HepG2 (cell line): ENCODE measurements at regions not wholly inside any gene's neighbourhood (a gene's known extent, or its start where the extent isn't known, plus 50 kb on each side); places are given as distances from the start of the nearest gene placed in this dataset.

ENCODE experiments used
- ASH2L ChIP-seq: fragments of 300-600, 200-600 bp; sonication (generic); IDR thresholded peaks from 2 replicates; pipeline ENCODE4 v1.7.0; 2017; ENCODE audit warnings: low read depth, mild to moderate bottlenecking, moderate library complexity, mixed read lengths, low read length; ENCODE audit not compliant: insufficient read length
- BCL6 ChIP-seq: IDR thresholded peaks from 2 replicates; pipeline ENCODE4 v1.6.1; 2016; ENCODE audit warnings: missing genetic modification reagents, missing compliant biosample characterization
- BORCS8-MEF2B ChIP-seq: sonication (generic); formaldehyde crosslinking; IDR thresholded peaks from 2 replicates; pipeline ENCODE4 v1.8.0; 2022; ENCODE audit warnings: mild to moderate bottlenecking, missing genetic modification reagents
- HNF4A ChIP-seq: sonication (generic); formaldehyde crosslinking; IDR thresholded peaks from 2 replicates; pipeline ENCODE4 v1.4.0; 2020; ENCODE audit warnings: missing genetic modification reagents
- HOXA3 ChIP-seq: sonication (generic); formaldehyde crosslinking; IDR thresholded peaks from 2 replicates; pipeline ENCODE4 v1.5.0; 2020; ENCODE audit warnings: missing genetic modification reagents
- HOXA9 ChIP-seq: sonication (generic); formaldehyde crosslinking; IDR thresholded peaks from 2 replicates; pipeline ENCODE4 v1.8.1; 2022; ENCODE audit warnings: missing genetic modification reagents, mild to moderate bottlenecking, moderate library complexity, borderline replicate concordance
- JDP2 ChIP-seq: sonication (generic); formaldehyde crosslinking; IDR thresholded peaks from 2 replicates; pipeline ENCODE4 v1.8.1; 2022; ENCODE audit warnings: missing genetic modification reagents, borderline replicate concordance
- NR2F1 ChIP-seq, 2 experiments: fragments of 450-650 bp in 1 of 2; formaldehyde crosslinking in 1 of 2; IDR thresholded peaks; 2 replicates each; pipeline versions ENCODE4 v1.5.0 to v1.6.1; 2016 to 2020; ENCODE audit warnings: mild to moderate bottlenecking in 1 of 2, missing compliant biosample characterization in 1 of 2, missing genetic modification reagents in 1 of 2, moderate library complexity in 1 of 2
- PRDM4 ChIP-seq: sonication (generic); formaldehyde crosslinking; IDR thresholded peaks from 2 replicates; pipeline ENCODE4 v1.9.0; 2021; ENCODE audit warnings: missing genetic modification reagents, borderline replicate concordance
- PTBP1 ChIP-seq: fragments of 200-400 bp; formaldehyde crosslinking; IDR thresholded peaks from 2 replicates; pipeline ENCODE4 v1.6.1; 2018; ENCODE audit warnings: low read length, low read depth; ENCODE audit not compliant: poor library complexity, severe bottlenecking
- RCOR2 ChIP-seq: IDR thresholded peaks from 2 replicates; pipeline ENCODE4 v1.6.1; 2016; ENCODE audit warnings: missing biosample characterization, missing genetic modification reagents
- SNAI1 ChIP-seq: sonication (generic); formaldehyde crosslinking; IDR thresholded peaks from 2 replicates; pipeline ENCODE4 v1.5.0; 2020; ENCODE audit warnings: mild to moderate bottlenecking, missing genetic modification reagents, borderline replicate concordance
- SP4 ChIP-seq: sonication (generic); formaldehyde crosslinking; IDR thresholded peaks from 2 replicates; pipeline ENCODE4 v1.8.1; 2023; ENCODE audit warnings: mild to moderate bottlenecking, missing genetic modification reagents
- TARDBP ChIP-seq: sonication (generic); formaldehyde crosslinking; IDR thresholded peaks from 2 replicates; pipeline ENCODE4 v1.8.0; 2022; ENCODE audit warnings: mild to moderate bottlenecking, missing genetic modification reagents
- ZFP41 ChIP-seq: sonication (generic); formaldehyde crosslinking; IDR thresholded peaks from 2 replicates; pipeline ENCODE4 v1.4.0; 2020; ENCODE audit warnings: mild to moderate bottlenecking, missing genetic modification reagents, borderline replicate concordance
- ZNF343 ChIP-seq: sonication (generic); formaldehyde crosslinking; IDR thresholded peaks from 2 replicates; pipeline ENCODE4 v1.4.0; 2020; ENCODE audit warnings: mild to moderate bottlenecking, missing genetic modification reagents
- ZNF446 ChIP-seq: sonication (generic); formaldehyde crosslinking; IDR thresholded peaks from 2 replicates; pipeline ENCODE4 v1.5.0; 2020; ENCODE audit warnings: mild to moderate bottlenecking, missing genetic modification reagents
- ZNF546 ChIP-seq: sonication (generic); formaldehyde crosslinking; conservative IDR thresholded peaks from 2 replicates; pipeline ENCODE4 v1.8.1; 2023; ENCODE audit warnings: mild to moderate bottlenecking, missing genetic modification reagents
- ZNF605 ChIP-seq: sonication (generic); formaldehyde crosslinking; IDR thresholded peaks from 2 replicates; pipeline ENCODE4 v1.8.0; 2022; ENCODE audit warnings: mild to moderate bottlenecking, missing genetic modification reagents
- ZNF83 ChIP-seq: sonication (generic); formaldehyde crosslinking; IDR thresholded peaks from 2 replicates; pipeline ENCODE4 v1.4.0; 2020; ENCODE audit warnings: missing genetic modification reagents, mild to moderate bottlenecking, borderline replicate concordance
- ZNF850 ChIP-seq: sonication (generic); formaldehyde crosslinking; conservative IDR thresholded peaks from 2 replicates; pipeline ENCODE4 v1.9.0; 2021; ENCODE audit warnings: mild to moderate bottlenecking, missing genetic modification reagents
- ZNF891 ChIP-seq: sonication (generic); formaldehyde crosslinking; IDR thresholded peaks from 2 replicates; pipeline ENCODE4 v1.5.0; 2020; ENCODE audit warnings: mild to moderate bottlenecking, missing genetic modification reagents
- ZSCAN25 ChIP-seq: sonication (generic); formaldehyde crosslinking; IDR thresholded peaks from 2 replicates; pipeline ENCODE4 v1.8.0; 2022; ENCODE audit warnings: mild to moderate bottlenecking, missing genetic modification reagents
- ZSCAN31 ChIP-seq: sonication (generic); formaldehyde crosslinking; IDR thresholded peaks from 2 replicates; pipeline ENCODE4 v1.5.0; 2020; ENCODE audit warnings: low read depth, mild to moderate bottlenecking, missing genetic modification reagents
- TF ChIP-seq, protein P1 (sequence below): sonication (generic); formaldehyde crosslinking; IDR thresholded peaks from 2 replicates; pipeline ENCODE4 v1.4.0; 2020; ENCODE audit warnings: missing genetic modification reagents, borderline replicate concordance

DNA sequence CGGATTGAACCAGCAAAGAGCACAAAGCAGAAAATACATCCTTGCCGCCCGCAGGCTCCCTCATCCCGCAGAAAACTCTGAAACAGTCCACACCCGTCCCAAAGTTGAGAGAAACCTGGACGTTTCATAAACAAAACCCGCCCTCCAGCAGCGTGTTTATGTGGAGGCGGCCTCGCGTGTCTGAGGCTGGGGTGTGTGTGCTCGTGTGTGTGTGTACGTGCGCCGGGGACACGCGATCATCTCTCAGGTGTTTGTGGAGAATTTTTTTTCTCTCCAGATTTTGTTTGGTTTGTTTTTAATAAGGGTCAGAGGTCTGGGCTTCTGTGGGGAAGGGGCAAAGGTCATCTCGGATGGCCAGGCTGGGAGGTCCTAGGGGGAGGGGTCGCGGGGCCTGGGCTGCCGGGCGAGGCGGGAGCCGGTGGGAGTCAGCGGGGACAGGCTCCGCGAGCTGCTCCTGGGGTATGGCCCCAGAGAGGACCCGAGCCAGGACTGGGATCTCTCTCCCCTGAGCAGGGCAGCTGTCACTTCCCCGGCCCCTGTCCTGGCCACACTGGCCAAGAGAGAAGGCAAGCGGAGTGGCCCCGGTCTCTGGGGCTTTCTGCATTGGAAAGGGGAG lies 206.4 kb downstream of the C9orf50 start (continued):
- TF ChIP-seq PRDM4 (CRISPR knock-in tag) (no peak), ZNF83 (no peak), ZNF891 (CRISPR knock-in tag) (no peak), ZNF446 (CRISPR knock-in tag) (no peak), ASH2L (peak; percentile 86), ZSCAN25 (CRISPR knock-in tag) (no peak), HOXA9 (CRISPR knock-in tag) (no peak), BORCS8-MEF2B (CRISPR knock-in tag) (no peak), ZNF343 (CRISPR knock-in tag) (no peak), RCOR2 (CRISPR knock-in tag) (peak; percentile 53), TARDBP (CRISPR knock-in tag) (peak; percentile 66; the same call in 1 of the 2 replicates), ZNF605 (peak; percentile 58; the same call in 1 of the 2 replicates), SP4 (CRISPR knock-in tag) (0 out of 2 replicates have a peak, but pooled peaks have one; percentile 38), HOXA3 (peak; percentile 50; the same call in 1 of the 2 replicates), SNAI1 (CRISPR knock-in tag) (peak; percentile 13; the same call in 1 of the 2 replicates), NR2F1 (CRISPR knock-in tag; IDR thresholded peaks at IDR 0.05) (peak; percentile 94 to 95), ZFP41 (CRISPR knock-in tag) (no peak), JDP2 (CRISPR knock-in tag) (no peak), PTBP1 (no peak), HNF4A (CRISPR knock-in tag) (peak; percentile 73), ZSCAN31 (no peak), BCL6 (CRISPR knock-in tag) (peak; percentile 48), ZNF850 (0 out of 2 replicates have a peak, but pooled peaks have one; percentile 73), ZNF546 (CRISPR knock-in tag) (peak; percentile 72; the same call in 1 of the 2 replicates)
- TF ChIP-seq, protein P1, sequence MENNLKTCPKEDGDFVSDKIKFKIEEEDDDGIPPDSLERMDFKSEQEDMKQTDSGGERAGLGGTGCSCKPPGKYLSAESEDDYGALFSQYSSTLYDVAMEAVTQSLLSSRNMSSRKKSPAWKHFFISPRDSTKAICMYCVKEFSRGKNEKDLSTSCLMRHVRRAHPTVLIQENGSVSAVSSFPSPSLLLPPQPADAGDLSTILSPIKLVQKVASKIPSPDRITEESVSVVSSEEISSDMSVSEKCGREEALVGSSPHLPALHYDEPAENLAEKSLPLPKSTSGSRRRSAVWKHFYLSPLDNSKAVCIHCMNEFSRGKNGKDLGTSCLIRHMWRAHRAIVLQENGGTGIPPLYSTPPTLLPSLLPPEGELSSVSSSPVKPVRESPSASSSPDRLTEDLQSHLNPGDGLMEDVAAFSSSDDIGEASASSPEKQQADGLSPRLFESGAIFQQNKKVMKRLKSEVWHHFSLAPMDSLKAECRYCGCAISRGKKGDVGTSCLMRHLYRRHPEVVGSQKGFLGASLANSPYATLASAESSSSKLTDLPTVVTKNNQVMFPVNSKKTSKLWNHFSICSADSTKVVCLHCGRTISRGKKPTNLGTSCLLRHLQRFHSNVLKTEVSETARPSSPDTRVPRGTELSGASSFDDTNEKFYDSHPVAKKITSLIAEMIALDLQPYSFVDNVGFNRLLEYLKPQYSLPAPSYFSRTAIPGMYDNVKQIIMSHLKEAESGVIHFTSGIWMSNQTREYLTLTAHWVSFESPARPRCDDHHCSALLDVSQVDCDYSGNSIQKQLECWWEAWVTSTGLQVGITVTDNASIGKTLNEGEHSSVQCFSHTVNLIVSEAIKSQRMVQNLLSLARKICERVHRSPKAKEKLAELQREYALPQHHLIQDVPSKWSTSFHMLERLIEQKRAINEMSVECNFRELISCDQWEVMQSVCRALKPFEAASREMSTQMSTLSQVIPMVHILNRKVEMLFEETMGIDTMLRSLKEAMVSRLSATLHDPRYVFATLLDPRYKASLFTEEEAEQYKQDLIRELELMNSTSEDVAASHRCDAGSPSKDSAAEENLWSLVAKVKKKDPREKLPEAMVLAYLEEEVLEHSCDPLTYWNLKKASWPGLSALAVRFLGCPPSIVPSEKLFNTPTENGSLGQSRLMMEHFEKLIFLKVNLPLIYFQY = no peak
